Adrenal gland (tissue), 5 donors: ENCODE measurements at regions not wholly inside any gene's neighbourhood (a gene's known extent, or its start where the extent isn't known, plus 50 kb on each side); places are given as distances from the start of the nearest gene placed in this dataset.
A peak's percentile ranks its signal among the peaks of the same experiment; 100 is the strongest.

Experiments used
- POLR2A ChIP-seq, 2 donors: fragments of 450-650 bp; IDR thresholded peaks; one replicate each; pipeline ENCODE4 v1.6.1; 2017; ENCODE audit warnings: antibody characterized with exemption in 2 of 2, mild to moderate bottlenecking in 2 of 2, moderate library complexity in 1 of 2
- TF ChIP-seq, protein P1 (sequence below), 6 experiments: fragments of 450-650 bp in 4 of 6; fragments of 200-600 bp in 2 of 6; sonication (generic) in 1 of 6; IDR thresholded peaks; 1 replicate in 5 of 6; 2 replicates in 1 of 6; pipeline versions ENCODE4 v1.5.1 to v1.8.0; 2016 to 2021; ENCODE audit warnings: antibody characterized with exemption in 6 of 6, mild to moderate bottlenecking in 2 of 6, moderate library complexity in 1 of 6
- donor health status: DM: no; HTN: no; CAD: no.

GRCh38 chr17:77425791-77426641, 285.2 kb downstream of the SEC14L1 start:
- TF ChIP-seq, protein P1, sequence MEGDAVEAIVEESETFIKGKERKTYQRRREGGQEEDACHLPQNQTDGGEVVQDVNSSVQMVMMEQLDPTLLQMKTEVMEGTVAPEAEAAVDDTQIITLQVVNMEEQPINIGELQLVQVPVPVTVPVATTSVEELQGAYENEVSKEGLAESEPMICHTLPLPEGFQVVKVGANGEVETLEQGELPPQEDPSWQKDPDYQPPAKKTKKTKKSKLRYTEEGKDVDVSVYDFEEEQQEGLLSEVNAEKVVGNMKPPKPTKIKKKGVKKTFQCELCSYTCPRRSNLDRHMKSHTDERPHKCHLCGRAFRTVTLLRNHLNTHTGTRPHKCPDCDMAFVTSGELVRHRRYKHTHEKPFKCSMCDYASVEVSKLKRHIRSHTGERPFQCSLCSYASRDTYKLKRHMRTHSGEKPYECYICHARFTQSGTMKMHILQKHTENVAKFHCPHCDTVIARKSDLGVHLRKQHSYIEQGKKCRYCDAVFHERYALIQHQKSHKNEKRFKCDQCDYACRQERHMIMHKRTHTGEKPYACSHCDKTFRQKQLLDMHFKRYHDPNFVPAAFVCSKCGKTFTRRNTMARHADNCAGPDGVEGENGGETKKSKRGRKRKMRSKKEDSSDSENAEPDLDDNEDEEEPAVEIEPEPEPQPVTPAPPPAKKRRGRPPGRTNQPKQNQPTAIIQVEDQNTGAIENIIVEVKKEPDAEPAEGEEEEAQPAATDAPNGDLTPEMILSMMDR (IDR thresholded peaks at IDR 0.05) = no peak
- peak in 1 of 2 donors; percentile 87 for TF ChIP-seq POLR2A (IDR thresholded peaks at IDR 0.05)
